ENCODE measurements at regions not wholly inside any gene's neighbourhood (a gene's known extent, or its start where the extent isn't known, plus 50 kb on each side); places are given as distances from the start of the nearest gene placed in this dataset.

DNA sequence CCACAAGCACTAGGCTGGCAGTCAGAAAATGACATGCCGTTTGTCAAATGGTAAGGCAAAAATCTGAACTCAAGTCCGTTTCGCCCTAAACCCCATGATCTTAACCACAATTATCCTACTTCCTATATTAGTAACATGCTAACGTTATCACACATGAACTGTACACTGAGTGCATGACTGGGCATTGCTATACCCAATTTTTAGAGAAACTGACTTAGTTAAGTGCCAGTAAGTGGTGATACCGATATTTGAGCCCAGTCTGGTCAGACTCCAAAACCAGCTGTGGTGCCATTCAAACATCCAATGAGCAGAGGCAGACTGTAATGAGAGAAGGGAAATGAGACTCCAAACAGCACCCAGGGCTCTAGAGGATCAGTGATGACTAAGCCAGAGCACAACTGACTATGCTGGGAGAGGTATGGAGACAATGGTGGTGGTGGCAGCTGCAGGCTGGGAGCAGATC lies 311.7 kb upstream of the PKDCC start:
- no peak for DNase-seq

DNA sequence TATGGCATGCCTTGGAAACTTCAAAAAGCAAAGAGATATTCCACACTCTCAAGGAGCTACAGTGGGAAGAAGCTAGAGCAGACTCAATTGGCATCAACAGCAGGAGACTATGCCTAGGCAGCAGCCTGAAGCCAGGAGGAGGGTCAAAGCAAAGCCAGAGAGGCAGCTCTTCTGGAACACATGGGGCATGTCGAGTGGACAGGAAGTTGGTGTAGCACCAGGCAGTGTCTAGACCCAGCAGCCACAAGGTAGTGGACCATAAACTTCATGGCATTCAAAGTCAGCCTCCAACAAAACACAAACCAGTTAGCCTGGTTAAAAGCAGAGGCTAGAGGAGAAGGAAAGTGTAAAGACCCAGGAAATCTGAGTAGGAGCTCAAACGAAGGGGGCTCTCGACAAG lies 311.2 kb upstream of the PKDCC start:
- DNase-seq = no peak

DNA sequence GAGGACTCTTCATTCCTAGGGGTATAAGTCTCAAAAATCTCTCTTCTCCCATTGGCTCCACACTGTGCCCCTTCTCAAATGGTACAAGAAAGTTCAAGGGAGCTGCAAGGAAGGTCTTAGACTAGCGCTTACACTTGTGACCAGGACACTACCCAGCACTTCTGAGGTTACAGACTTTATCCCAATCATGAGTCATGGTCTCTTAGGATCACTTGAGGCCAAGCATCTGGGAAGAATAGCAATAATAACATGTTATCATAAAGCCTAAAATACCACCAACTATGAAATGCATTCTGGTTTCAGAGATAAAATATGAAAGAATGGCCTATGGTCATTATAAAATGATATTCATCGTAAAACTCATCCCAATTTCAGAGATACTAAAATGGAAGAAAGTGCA lies 309.9 kb upstream of the PKDCC start:
- DNase-seq = no peak

DNA sequence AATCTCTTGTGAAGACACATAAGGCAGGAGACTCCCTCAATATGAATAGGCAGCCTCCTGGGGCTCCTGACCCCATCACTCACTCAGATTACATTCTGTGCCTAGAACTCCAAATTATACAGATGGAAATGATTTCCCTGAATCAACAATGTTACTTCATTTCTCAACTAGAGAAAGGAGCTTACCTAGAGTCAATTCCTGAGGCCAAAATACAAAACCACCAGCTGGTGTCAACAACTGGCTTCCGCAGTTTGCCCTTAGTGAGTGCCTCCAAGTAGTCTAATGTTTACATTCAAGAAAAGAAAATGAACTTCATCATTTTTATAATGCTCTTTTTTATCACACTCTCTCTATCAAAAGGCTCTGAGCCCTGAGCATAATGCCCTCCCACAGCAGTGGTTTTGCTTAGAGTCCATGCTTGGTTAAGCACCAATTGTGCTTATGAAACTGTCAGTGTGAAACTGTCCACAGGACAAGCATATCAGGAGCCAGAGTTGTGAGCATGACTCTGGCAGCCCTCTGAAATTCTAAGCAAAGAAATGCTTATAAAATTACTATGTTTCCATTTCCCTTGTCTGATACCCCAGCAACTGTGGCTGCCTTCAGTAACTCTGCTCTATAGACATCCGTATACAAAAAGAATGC lies 305.7 kb upstream of the PKDCC start:
- DNase-seq = no peak

DNA sequence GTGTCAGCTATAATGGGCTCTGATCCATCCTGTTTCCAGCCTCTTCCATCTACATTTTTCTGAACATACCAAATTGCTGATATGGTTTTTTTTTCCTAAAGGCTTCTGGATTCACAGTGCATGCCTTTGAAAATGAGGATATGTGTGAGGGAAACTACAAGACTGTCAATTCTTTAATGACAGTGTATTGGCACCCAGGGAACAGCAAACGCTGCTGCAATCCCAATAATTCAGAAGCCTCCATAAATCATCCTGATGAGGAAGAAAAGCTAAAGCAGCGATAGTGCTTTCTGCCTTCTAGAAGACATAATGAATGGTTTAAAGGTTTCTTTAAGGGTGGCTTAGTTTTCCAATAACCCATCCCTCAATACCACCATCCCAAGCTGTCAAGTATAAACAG lies 304.5 kb upstream of the PKDCC start:
- no peak for DNase-seq

DNA sequence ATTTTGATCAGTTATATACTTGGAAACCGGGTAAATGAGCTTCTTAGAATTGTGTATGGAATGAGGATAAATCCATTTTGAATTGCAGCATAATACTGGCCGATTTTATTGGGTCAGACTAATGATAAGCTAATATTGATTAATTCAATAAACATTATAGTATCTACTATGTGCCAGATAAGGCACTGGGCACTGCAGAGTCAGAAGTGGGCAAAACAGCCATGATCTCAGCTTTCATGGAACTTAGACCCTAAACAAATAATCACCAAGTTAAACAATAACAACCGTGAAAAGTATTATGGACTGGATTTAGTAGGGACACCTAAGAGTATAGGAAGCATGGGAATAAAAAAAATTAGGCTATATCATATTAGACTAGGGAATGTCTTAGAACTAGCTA lies 297.0 kb upstream of the PKDCC start:
- no peak for DNase-seq

DNA sequence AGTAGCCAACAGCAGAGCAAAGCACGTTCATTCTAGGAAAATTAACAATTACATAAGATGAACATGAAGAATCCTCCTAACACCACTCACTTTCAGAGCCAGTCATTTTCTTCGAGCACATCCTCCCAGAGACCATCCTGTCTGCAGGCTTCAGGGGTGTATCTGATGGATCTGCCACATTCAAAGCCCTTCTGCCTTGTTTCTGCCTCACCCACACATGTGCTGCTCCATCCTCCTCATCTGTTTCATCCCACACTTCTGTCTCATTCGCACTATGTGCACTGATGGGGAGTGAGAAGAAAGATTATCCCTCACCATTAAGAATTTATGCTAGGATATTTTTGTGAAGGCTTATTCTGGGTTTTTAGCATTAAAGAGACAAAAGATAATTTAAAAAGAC lies 287.9 kb upstream of the PKDCC start:
- no peak for DNase-seq

DNA sequence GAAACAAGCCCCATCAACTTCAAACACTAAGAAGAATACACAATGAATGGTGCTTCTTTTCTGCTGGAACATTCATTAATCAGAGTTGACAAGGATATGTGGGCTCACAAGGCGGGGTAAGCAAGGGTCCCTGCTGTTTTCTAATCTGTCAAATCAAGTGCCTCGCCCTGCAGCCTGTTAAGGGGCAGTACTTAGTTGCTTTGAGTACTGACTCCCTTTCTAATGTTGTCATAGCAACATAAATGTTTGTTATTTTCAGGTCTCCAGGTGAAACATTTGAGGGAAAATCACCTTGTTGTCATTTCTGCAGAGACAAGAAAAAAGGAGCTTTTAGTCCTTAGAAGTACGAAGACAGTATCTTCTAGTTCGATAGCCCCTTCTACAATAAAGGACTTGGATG lies 284.7 kb upstream of the PKDCC start:
- no peak for DNase-seq

DNA sequence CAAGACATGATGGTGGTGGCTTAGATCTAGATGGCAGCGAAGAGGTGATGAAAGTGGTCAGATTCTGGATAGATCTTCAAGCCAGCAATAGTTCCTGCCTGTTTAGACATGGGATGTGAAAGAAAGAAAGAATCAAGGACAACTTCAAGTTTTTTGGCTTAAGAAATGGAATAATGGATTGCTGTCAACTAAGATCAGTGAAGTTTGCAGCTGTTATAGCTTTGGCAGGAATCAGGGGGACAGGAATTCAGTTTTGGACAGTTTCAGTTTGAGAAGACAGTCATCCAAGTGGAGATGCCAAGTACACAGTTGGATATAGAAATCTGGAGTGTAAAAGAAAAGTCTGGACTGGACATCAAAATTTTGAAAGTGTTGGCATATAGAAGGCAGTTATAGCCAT lies 283.7 kb upstream of the PKDCC start:
- DNase-seq = no peak

DNA sequence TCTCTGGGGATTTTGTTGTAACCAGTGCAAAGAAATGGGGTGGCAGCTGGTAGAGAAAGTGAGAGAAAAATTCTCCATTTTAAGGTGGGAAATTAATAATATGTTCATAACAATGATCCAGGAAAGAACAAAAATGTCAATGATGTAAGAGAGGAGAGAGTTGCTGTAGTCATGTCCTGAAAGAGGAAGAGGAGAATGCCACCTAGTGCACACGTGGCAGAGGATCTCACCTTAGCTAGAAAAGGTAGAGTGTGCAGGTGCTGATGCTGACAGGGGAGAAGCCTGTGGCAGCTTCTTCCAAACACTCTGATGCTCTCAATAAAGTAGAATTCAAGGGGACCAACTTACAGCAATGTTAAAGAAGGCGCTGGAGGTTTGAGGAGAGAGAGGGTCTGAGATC lies 282.9 kb upstream of the PKDCC start:
- no peak for DNase-seq

DNA sequence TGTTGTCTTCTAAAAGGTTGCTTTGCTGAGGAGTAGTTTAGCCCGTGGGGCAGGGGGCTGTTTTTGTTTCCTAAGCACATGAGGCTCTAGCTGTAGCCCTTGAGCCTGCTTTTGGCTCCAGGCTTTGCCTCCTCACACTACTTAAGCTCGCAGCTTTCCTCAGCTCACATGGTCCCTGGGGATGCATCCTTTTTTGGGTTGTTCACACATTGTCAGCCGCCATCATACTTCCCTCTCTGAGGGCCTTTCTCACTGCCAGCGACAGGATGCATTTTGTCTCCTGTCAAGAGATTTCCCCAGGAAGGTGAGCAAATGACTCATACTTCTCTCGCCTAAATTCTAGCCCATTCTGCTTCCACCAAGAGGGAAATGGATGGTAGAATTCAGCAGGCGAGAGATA lies 279.5 kb upstream of the PKDCC start:
- DNase-seq = no peak

DNA sequence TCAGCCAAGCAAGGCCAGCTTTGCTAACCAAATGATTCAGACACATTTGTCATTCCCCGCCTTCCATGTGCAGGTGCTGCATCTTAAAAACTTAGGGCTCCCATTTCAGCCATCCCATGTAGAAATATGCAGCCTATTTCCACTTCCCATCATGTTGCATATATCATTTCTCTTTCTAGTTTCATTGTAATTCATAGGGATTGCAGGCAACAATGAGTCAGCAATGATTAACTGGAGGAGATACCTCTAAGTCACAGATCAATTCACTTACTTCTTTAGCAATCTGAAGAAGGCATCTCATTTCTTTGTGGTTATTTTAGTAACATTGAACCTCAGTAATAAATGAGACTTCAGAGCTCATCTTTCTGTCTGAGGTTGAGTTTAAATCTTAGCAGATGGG lies 276.1 kb upstream of the PKDCC start:
- no peak for DNase-seq

DNA sequence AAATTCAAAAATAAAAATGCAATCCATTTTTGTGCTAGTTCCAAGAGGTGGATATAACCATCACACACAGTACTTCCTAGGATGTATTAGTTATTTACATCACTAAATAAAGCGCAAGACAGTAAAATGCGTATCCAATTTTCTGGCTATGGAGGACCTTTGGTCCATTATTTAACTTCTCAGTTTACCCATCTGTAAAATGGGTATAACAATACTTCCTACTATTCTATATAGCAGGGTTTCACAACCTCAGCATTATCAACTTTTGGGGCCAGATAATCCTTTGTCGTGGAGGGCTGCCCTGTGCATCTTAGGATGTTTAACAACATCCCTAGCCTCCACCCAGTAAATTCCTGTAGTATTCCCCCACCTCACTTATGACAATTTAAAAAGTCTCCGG lies 275.1 kb upstream of the PKDCC start:
- DNase-seq = no peak

DNA sequence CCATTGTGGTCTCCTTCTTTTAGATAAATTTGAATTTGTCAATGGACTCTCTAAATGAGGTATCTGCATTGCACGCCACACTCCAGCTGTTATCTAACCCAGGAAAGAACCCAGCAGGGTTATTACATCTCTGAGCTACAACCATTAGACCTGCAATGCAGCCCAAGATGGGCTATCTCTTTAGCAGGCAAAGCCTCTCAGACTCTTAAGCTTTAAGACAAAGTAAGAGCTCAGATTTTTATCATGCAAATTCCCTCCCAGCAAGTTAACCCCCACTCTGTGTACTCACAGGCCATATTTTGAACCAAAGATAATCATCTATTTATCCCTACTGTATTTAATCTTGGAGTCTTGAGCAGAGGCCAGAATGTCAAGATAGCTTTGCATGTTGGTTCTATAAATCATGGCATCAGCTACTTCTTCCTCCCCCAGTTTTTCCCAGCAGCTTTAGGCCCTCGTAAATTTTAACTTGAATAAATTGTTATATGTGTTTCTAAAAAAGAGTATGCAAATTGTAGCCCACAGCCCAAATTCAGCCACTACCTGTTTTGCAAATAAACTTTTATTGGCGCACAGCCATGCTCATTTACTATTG lies 273.7 kb upstream of the PKDCC start:
- no peak for DNase-seq

DNA sequence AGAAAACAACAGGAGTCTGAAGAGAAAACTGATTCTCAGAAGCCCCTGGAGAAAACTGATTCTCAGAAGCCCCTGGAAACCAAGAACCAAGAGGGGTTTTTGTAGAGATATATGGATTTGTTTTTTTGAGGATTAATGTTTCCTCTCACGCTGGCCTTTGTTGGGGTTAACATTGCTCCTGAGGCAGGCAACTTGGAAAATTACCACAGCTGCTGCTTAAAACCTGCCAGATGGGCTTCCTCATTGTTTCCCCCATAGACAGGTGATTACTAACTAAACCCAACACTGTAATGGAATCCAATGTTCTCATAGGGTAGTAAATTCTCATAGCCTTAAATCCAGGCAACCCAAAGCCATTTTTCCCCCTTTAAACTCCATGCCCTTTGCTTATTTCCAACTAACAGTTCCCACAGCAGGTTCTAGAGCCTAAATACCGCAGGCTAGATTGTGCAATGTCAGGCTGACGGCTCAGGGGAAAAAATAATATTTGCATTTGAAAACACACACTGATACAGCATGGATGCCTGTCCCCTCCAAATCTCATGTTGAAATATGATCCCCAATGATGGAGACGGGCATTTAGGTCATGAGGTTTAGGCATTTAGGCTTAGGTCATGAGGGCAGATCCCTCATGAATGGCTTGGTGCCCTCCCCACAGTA lies 272.3 kb upstream of the PKDCC start:
- no peak for DNase-seq

DNA sequence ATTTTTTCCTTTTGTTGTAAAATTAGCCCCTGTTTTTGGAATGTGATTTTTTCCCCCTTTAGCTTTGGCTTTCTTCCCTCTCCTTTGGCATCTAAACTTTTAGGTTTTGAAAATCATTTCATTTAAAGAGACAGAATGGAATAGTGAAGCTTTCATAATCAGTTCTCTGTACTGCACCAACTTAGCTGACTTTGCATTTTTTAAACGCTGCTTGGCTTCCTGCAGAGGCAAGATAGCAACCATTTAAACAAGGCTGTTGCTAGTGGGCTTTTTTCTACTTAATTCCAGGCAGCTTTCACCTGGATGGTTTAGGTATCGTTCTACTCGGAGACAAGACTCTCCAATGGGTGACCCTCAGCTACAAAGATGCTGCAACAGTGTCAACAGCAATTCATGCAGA lies 267.9 kb upstream of the PKDCC start:
- DNase-seq = no peak

DNA sequence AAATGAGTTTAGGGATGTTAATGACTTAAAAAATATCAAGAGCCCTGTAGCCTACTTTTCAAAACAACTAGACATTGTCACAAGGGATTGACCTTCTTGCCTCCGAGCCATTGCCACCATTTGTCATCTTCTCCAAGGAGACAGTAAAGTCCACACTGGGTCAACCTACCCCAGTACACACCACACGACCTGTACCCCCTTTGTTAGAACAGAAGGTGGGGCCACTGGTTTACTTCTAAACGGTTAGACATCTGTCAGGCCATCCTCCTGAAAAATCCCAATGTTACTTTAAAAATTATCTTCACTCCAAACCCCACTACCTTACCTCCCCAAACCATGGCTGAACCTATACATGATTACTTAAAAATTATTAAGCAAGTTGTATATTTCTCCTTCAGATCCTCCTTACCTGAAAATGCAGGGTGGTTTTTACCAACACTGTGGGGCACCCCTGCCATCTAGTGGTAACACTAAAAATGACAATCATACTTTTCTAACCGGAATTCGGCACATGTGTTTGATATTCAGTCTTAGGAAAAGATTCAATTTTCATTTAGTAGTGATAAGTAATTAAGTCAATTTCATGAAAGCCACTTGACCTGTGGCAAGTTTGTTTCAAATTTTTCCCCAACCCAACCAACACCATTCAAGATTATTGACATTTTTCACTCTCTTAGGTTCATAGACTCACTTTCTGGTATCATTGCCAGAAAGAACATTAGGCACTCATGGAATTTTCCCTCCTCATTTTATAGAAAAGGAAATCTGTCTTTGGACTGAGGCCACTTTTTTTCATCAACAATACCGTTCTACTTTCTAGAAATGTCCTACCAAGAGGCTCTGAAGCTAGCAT lies 265.3 kb upstream of the PKDCC start:
- DNase-seq = no peak

DNA sequence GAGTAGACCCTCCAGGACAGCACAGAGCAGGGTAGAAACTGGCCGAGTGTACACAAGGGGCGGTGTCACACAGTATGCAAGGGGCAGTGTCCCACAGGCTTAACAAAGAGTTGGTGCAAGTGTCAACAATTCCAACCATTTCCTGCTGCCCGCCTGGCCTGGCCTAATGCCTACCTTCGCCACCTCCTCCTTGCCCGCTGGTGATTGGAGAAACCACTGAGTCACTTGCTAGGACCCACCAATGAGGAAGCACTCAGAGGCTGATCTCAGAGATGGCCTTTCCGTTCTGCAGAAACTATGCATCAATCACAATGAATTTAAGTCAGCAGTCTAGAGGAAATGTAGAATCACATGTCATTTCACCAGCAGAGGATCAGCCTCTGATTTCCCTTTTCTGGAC lies 263.3 kb upstream of the PKDCC start:
- DNase-seq = no peak

DNA sequence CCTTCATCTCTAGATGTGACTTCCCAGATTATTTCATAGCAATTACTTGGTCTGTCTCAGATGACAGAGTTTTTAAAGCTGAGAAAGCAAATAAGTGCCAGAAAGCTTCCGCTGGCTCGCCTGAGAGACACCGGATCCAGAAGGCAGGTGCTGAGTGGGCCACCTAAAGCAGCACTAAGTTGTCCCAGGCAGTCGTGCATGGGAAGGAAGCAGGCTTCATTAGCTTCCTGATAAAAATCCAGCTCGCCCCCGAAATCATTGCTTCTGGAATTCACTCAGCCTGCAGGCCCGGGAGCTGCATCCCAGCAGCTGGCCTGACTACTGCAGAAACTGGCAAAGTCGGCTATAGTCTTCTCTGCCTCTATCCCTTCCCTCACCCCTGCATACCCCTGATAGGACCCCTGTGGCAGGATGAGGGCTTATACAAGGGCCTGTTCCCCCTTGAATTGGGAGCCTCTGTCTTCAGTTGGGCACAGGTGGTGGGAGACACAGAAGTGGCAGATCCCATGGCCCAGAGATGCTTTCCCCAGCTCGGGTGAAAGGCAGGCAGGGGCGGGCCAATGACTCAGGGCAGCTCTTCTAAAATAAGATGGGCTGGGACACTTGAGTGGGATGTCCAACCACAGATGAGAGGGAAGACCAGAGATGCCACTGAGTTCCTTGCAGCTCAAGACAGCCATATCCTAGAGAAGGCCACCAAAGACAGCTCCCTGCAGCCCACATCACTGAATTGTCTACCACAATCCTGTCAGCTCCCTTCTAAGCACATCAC lies 262.4 kb upstream of the PKDCC start:
- no peak for DNase-seq

DNA sequence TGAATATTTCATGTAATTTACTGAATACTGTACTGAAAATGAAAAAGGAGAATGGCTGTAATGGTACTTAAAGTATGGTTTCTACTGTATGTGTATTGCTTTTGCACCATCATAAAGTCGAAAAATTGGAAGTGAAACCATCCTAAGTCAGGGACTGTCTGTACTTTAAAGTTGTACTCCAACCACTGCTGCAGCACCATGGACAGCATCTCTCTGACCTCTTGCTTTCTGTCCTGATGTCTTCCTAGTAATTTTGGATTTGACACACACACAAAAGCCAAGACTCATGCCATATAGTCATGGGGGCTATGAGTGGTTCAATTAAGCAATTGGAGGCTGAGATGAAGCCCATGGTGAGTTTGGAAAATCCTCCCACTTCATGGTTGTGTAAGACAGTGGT lies 256.3 kb upstream of the PKDCC start:
- DNase-seq = no peak

DNA sequence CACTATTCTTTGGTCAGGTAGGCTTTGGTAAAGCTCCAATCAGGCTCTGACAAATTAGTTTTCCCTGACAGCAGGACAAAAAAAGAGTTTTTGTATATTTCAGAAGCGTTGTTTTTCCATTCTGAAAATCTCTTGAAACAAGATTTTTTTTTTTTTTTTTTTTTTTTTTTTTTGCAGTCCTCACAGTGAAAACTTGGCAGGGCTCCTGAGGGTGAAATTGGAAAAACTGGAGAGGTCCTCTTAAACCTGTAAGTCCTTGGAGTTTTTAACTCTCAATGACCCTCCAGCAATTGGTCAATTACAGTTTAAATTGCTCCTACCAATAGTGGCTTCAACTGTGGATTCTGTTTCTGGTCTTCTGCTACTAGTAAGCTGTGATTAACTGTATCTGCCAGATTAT lies 244.5 kb upstream of the PKDCC start:
- DNase-seq = no peak

DNA sequence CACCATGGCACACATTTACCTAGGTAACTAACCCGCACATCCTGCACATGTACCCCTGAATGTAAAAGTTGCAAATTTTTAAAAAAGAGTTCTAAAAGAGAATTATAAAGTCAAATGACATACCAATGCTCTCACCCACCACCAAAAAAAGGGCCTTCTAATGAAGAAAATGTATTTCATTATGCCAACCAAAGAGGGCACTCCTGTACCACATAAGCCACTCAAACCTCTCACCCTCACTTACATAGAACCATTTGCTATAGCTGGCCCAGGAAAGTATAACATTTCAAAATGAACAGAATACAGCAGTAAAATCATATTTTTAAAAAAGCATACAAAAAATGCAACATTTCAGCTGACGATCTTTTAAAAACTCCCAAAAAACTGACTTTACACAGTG lies 241.5 kb upstream of the PKDCC start:
- DNase-seq = no peak

DNA sequence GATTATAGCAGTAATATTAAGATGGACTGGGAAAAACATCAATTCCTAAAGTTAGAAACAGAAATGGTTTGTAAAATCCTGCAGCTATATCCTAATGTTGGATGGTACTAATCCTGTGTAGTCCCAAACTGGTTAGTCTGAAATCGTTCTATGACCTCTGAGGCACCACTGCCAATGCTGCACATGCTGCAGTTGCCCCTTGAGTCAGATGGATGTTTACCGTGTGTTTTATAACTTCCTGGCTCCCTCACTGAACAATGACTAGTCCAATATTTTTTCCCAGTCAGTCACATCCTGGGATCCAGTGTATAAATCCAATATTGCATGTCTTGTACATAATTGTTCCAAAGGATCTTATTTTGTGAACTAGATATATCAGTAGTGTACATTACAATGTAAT lies 226.7 kb upstream of the PKDCC start:
- no peak for DNase-seq

All from activated effector memory CD4-positive, alpha-beta T cell treated with Interleukin-2 at 50 U/mL for 16 hours (primary cell).